ENCODE measurements at regions not wholly inside any gene's neighbourhood (a gene's known extent, or its start where the extent isn't known, plus 50 kb on each side); places are given as distances from the start of the nearest gene placed in this dataset.

DNA sequence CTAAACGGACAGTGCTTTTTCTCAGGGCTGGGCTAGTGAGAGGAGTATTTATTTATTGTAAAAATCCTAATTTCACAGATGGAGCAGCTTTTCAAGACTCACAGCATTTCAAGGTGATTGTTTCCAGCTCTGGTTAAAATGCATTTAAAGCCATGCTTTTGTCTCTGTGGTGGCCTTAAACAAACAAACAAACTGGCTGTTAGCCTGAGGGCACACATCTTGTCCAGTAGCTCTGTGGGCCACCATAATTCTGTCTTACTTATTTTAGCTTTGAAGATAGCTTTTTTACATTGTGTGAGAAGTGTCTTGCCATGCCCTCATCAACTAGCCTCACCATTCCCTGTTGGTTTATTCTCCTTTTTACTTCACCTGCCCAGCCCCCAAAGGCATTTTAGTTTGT is 218.2 kb downstream of the PSAT1 start:
- Histone ChIP-seq H3K27me3 (ENCODE audit: control insufficient read depth in 2 of 2, insufficient read depth in 2 of 2, low read length in 2 of 2) (no peaks in the 10 kb centered on the region), H3K9me3 (replicated peaks; ENCODE audit: control insufficient read depth, insufficient read depth, low read length) (no peaks in the 10 kb centered on the region), H3K36me3 (ENCODE audit: control insufficient read depth in 2 of 2, extremely low read depth in 1 of 2, insufficient read depth in 2 of 2, low read length in 2 of 2) (no peaks in the 10 kb centered on the region), H4K20me1 (replicated peaks; ENCODE audit: control insufficient read depth, extremely low read depth, insufficient read depth, low read length) (no peaks in the 10 kb centered on the region), H3K9ac (replicated peaks; ENCODE audit: extremely low read depth, insufficient read depth, low read length) (no peak overlapping the region), H3K4me1 (ENCODE audit: control insufficient read depth, extremely low read depth, insufficient read depth, low read length) (no peaks in the 10 kb centered on the region), H3K9me1 (replicated peaks; ENCODE audit: control insufficient read depth, extremely low read depth, insufficient read depth, low read length) (no peaks in the 10 kb centered on the region), H2AFZ (ENCODE audit: low read depth, low read length) (no peak overlapping the region), H3K27ac (ENCODE audit: insufficient read depth, low read depth, low read length) (no peak overlapping the region), H3K79me2 (ENCODE audit: control insufficient read depth, insufficient read depth, low read length) (no peaks in the 10 kb centered on the region), H3K4me3 (replicated peaks in 1 of 3; ENCODE audit: insufficient read depth in 1 of 3, low read depth in 1 of 3, low read length in 3 of 3) (no peak overlapping the region), H3K4me2 (ENCODE audit: insufficient read depth, low read length) (no peak overlapping the region)
- no peak for FAIRE-seq
- intact Hi-C loops (cut with micrococcal nuclease) (no loop called here), dilution Hi-C loops (cut with MboI; ENCODE audit: extremely low pct_ligation_motif_present, low sequenced_read_pairs) (no loop called here)
- ChIA-PET POLR2A (no interaction called here), CTCF (no interaction called here)
- DNase-seq (ENCODE audit: low read depth, low spot score), result no peak
- no TSS peak for BruUV-seq (replicated peaks)
- TF ChIP-seq EZH2 (IDR thresholded peaks at IDR 0.05; ENCODE audit: borderline replicate concordance, low read depth, low read length, severe bottlenecking) (no peak), POLR2AphosphoS5 (IDR thresholded peaks at IDR 0.05; ENCODE audit: insufficient read depth, low read depth, low read length) (no peak)
- TF ChIP-seq, protein P1, sequence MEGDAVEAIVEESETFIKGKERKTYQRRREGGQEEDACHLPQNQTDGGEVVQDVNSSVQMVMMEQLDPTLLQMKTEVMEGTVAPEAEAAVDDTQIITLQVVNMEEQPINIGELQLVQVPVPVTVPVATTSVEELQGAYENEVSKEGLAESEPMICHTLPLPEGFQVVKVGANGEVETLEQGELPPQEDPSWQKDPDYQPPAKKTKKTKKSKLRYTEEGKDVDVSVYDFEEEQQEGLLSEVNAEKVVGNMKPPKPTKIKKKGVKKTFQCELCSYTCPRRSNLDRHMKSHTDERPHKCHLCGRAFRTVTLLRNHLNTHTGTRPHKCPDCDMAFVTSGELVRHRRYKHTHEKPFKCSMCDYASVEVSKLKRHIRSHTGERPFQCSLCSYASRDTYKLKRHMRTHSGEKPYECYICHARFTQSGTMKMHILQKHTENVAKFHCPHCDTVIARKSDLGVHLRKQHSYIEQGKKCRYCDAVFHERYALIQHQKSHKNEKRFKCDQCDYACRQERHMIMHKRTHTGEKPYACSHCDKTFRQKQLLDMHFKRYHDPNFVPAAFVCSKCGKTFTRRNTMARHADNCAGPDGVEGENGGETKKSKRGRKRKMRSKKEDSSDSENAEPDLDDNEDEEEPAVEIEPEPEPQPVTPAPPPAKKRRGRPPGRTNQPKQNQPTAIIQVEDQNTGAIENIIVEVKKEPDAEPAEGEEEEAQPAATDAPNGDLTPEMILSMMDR (IDR thresholded peaks at IDR 0.05; ENCODE audit: extremely low read depth in 1 of 2, insufficient read depth in 1 of 2, low read depth in 1 of 2, low read length in 2 of 2), result no peak

DNA sequence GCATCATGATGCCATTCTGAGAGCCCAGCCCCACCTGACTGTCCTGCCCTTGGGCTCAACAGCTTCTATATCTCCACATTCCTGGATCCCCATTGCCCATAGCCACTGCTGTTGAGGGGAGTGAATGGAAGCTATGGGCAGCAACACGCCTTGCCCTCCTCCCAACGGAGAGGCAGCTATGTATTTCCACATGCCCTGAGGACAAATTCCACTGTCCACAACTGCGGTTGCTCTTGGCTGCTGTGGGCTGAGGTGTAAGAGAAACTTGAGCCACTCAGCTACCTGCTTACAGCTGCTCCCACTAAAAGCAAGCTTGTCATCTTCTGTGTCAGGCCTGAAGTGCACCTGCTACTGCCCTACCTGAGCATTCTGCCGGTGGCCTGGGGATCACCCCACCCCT is 222.9 kb downstream of the PSAT1 start:
- no peaks in the 10 kb centered on the region for H3K27me3 ChIP-seq (ENCODE audit: control insufficient read depth in 2 of 2, insufficient read depth in 2 of 2, low read length in 2 of 2)
- dilution Hi-C loops (cut with MboI; ENCODE audit: extremely low pct_ligation_motif_present, low sequenced_read_pairs), result no loop called here
- no peaks in the 10 kb centered on the region for H4K20me1 ChIP-seq (replicated peaks; ENCODE audit: control insufficient read depth, extremely low read depth, insufficient read depth, low read length)
- TF ChIP-seq, protein P1 (IDR thresholded peaks at IDR 0.05; ENCODE audit: extremely low read depth in 1 of 2, insufficient read depth in 1 of 2, low read depth in 1 of 2, low read length in 2 of 2), result no peak
- TF ChIP-seq, protein P2, sequence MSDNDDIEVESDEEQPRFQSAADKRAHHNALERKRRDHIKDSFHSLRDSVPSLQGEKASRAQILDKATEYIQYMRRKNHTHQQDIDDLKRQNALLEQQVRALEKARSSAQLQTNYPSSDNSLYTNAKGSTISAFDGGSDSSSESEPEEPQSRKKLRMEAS (IDR thresholded peaks at IDR 0.05; ENCODE audit: insufficient read depth, insufficient read length), result no peak
- no peak for TF ChIP-seq JUN (IDR thresholded peaks at IDR 0.05; ENCODE audit: borderline replicate concordance, insufficient read depth, insufficient read length, low read depth)
- no peak for TF ChIP-seq POLR2A (IDR thresholded peaks at IDR 0.05; ENCODE audit: low read depth, low read length)
- no peak for TF ChIP-seq GATA2 (IDR thresholded peaks at IDR 0.05; ENCODE audit: insufficient read depth, insufficient read length, low read depth, low read length)
- TF ChIP-seq EZH2 (IDR thresholded peaks at IDR 0.05; ENCODE audit: borderline replicate concordance, low read depth, low read length, severe bottlenecking), result no peak
- TF ChIP-seq MYC (IDR thresholded peaks at IDR 0.05; ENCODE audit: low read depth, low read length), result no peak
- no peak for TF ChIP-seq POLR2AphosphoS5 (IDR thresholded peaks at IDR 0.05; ENCODE audit: insufficient read depth, low read depth, low read length)
- no peak for TF ChIP-seq FOS (IDR thresholded peaks at IDR 0.05; ENCODE audit: borderline replicate concordance, insufficient read depth, low read length)
- no peak overlapping the region for H2AFZ ChIP-seq (ENCODE audit: low read depth, low read length)
- no peaks in the 10 kb centered on the region for H3K9me1 ChIP-seq (replicated peaks; ENCODE audit: control insufficient read depth, extremely low read depth, insufficient read depth, low read length)
- H3K4me2 ChIP-seq (ENCODE audit: insufficient read depth, low read length), result no peak overlapping the region
- no peak overlapping the region for H3K4me3 ChIP-seq (replicated peaks in 1 of 3; ENCODE audit: insufficient read depth in 1 of 3, low read depth in 1 of 3, low read length in 3 of 3)
- DNase-seq (ENCODE audit: low read depth, low spot score) (no peak), FAIRE-seq (no peak)
- no peaks in the 10 kb centered on the region for H3K36me3 ChIP-seq (ENCODE audit: control insufficient read depth in 2 of 2, extremely low read depth in 1 of 2, insufficient read depth in 2 of 2, low read length in 2 of 2)
- H3K4me1 ChIP-seq (ENCODE audit: control insufficient read depth, extremely low read depth, insufficient read depth, low read length), result no peaks in the 10 kb centered on the region
- intact Hi-C loops (cut with micrococcal nuclease), result no loop called here
- no peaks in the 10 kb centered on the region for H3K9me3 ChIP-seq (replicated peaks; ENCODE audit: control insufficient read depth, insufficient read depth, low read length)
- POLR2A ChIA-PET, result no interaction called here
- no peak overlapping the region for H3K9ac ChIP-seq (replicated peaks; ENCODE audit: extremely low read depth, insufficient read depth, low read length)
- CTCF ChIA-PET, result interaction anchor here (1.4 kb wide), 1 partner anchor 8 kb away, joined by 4 read pairs; no protein-coding TSS in a partner anchor
- H3K27ac ChIP-seq (ENCODE audit: insufficient read depth, low read depth, low read length), result no peak overlapping the region
- no peaks in the 10 kb centered on the region for H3K79me2 ChIP-seq (ENCODE audit: control insufficient read depth, insufficient read depth, low read length)
- no TSS peak for BruUV-seq (replicated peaks)
